Parathyroid adenoma (tissue), 2 donors: ENCODE measurements at regions not wholly inside any gene's neighbourhood (a gene's known extent, or its start where the extent isn't known, plus 50 kb on each side); places are given as distances from the start of the nearest gene placed in this dataset.
"Not testable (repeated sequence)": the region's sequence is repeated elsewhere in the genome, so short reads cannot be mapped to it uniquely, and the experiment has no call there.

Experiments
- H2AFZ ChIP-seq: fragments of 300-600 bp; sonication (generic); one replicate; pipeline ENCODE4 v1.7.0; 2017; ENCODE audit warnings: antibody characterized with exemption, mild to moderate bottlenecking
- H3K27ac ChIP-seq: fragments of 300-600 bp; sonication (generic); one replicate; pipeline ENCODE4 v1.7.0; 2017
- H3K27me3 ChIP-seq: fragments of 300-600 bp; sonication (generic); one replicate; pipeline ENCODE4 v1.7.0; 2017; ENCODE audit warnings: low read length; ENCODE audit not compliant: control insufficient read depth, insufficient read depth
- H3K36me3 ChIP-seq: fragments of 300-600 bp; sonication (generic); one replicate; pipeline ENCODE4 v1.7.0; 2017; ENCODE audit warnings: low read length; ENCODE audit not compliant: control insufficient read depth, insufficient read depth
- H3K4me1 ChIP-seq: fragments of 300-600 bp; sonication (generic); one replicate; pipeline ENCODE4 v1.7.0; 2017; ENCODE audit warnings: control low read depth
- H3K4me2 ChIP-seq: fragments of 300-600 bp; sonication (generic); one replicate; pipeline ENCODE4 v1.7.0; 2017; ENCODE audit warnings: low read length
- H3K4me3 ChIP-seq: fragments of 300-600 bp; sonication (generic); one replicate; pipeline ENCODE4 v1.7.0; 2017; ENCODE audit warnings: low read depth, low read length
- H3K79me2 ChIP-seq: fragments of 300-600 bp; sonication (generic); one replicate; pipeline ENCODE4 v1.7.0; 2017; ENCODE audit warnings: control low read depth
- H3K9ac ChIP-seq: fragments of 300-600 bp; sonication (generic); one replicate; pipeline ENCODE4 v1.7.0; 2017; ENCODE audit warnings: mild to moderate bottlenecking
- H3K9me3 ChIP-seq: fragments of 300-600 bp; sonication (generic); one replicate; pipeline ENCODE4 v1.7.0; 2017; ENCODE audit warnings: low read length; ENCODE audit not compliant: control insufficient read depth
- CTCF ChIP-seq: fragments of 300-600 bp; sonication (generic); IDR thresholded peaks from one replicate; pipeline ENCODE4 v1.7.0; 2017; ENCODE audit warnings: antibody characterized with exemption, mild to moderate bottlenecking
- donor health status: primary hyperparathyroidism.

- Histone ChIP-seq H3K4me1 (no peaks in the 10 kb centered on the region), H3K36me3 (no peaks in the 10 kb centered on the region), H3K79me2 (no peaks in the 10 kb centered on the region), H3K9me3 (no peaks in the 10 kb centered on the region), H3K27me3 (no peaks in the 10 kb centered on the region), H3K27ac (no peak overlapping the region), H3K4me2 (no peak overlapping the region), H2AFZ (no peak overlapping the region), H3K4me3 (no peak overlapping the region), H3K9ac (no peak overlapping the region)
- TF ChIP-seq CTCF, result no peak
Observed at GRCh38 chr7:65609131-65609530, 235.5 kb downstream of the ZNF92 start.

DNA sequence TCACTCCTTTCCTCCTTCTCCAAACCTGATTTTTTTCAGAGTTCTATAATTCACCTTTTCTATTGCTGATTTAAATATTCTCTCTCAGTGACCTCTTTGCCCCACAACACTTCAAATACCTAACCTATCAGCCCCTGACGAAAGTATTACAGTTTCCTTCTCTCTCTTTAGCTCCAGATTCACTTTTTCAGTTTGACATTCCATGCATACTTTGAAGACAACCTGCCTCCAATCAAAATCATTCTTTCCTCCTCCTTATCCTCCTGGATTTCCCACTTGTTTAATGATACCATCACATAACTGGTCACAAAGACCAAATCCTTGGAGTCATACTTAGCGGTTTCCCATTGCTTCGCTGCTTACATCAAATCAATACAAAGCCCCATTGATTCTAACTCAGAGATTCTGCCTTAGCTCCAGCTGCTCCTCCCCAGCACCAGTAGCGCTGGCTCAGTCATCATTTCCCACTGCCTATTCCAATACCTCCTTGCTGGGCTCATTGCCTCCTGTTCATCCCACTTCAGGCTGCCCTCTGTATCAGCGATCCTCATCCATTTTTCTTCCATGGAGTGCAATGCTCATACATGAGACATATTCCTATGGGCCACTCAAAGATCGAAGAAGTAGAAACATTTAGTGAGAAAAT lies 240.1 kb downstream of the ZNF92 start:
- not testable (repeated sequence) for H3K9ac ChIP-seq, H3K79me2 ChIP-seq, H3K27ac ChIP-seq, H3K27me3 ChIP-seq, H3K9me3 ChIP-seq, H3K4me3 ChIP-seq, H3K4me2 ChIP-seq, H2AFZ ChIP-seq, H3K4me1 ChIP-seq, H3K36me3 ChIP-seq

DNA sequence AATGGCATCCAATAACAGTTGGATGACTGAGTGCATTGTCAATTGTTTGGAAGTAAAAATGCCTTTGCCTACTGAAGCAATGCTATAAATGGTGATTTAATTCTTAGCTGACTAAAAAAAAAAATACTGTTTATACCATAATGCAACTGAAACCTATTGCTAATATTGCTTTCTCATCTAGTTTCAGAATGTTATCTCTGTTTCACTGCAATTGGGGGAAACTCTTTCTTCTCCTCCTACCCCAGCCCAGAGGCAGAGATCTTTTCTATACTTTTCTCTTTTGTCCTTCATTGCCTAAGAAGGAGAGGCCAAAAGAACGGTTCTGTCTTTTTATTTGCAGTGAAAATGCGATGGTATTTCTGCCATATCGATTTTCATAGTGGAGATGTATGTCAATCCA lies 242.5 kb downstream of the ZNF92 start:
- not testable (repeated sequence) for H3K36me3 ChIP-seq, H3K4me1 ChIP-seq, H3K27ac ChIP-seq, H2AFZ ChIP-seq, H3K27me3 ChIP-seq, H3K9ac ChIP-seq, H3K79me2 ChIP-seq, H3K4me2 ChIP-seq, H3K4me3 ChIP-seq, H3K9me3 ChIP-seq

DNA sequence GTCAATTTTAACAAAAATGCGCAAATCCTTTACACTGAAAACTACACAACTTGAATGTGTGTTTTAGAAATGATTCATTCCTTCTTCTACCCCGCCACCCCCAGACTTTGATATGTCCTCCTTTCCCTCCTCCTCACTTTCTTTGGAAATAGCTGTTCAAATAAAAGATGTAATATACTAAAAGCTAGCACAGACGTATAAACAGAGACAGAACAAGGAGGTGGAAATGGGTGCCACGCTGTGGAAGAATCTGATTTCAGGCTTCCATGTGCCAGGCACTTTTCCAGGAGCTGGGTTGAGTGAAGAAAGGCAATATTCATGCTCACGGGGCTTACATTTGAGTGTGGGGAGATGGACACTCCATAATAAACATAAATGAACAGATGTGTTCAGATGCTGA lies 246.6 kb downstream of the ZNF92 start:
- not testable (repeated sequence) for H3K4me3 ChIP-seq, H2AFZ ChIP-seq, H3K9me3 ChIP-seq, H3K27me3 ChIP-seq, H3K27ac ChIP-seq, H3K9ac ChIP-seq, H3K4me1 ChIP-seq, H3K36me3 ChIP-seq, H3K4me2 ChIP-seq, H3K79me2 ChIP-seq

DNA sequence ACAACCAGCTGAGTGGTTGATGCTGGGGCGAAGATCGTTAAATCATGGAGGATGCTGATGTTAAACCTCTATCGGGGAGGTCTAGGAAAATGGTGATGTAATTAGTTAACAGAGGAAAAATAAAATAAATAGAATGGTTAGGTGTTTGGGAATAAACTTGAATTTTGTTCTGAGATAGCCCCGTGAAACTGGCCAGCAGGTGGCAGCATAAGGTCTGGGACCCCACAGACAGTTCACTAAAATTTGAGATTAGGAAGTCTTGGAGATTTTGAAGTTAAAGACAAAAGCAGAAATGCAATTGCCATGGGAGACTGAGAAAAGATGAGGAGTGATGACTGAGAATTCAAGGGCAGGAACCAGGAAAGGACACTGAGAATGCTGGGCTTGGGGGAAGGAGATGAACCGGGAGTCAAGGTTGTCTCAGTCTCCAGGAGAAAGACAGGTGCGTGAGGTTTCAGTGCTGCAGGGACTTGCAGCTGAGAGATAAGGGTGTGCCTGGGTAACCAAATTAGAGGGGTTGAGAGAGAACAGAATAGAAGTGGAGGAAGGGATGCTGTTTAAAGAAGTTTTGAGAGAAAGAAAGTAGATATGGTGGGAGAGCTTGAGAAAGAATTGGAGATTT lies 248.0 kb downstream of the ZNF92 start:
- not testable (repeated sequence) for H3K27ac ChIP-seq, H3K27me3 ChIP-seq, H3K36me3 ChIP-seq, H3K9ac ChIP-seq, H3K4me1 ChIP-seq, H3K4me3 ChIP-seq, H3K9me3 ChIP-seq, H3K79me2 ChIP-seq, H3K4me2 ChIP-seq
- H2AFZ ChIP-seq, result peak overlapping the region; percentile 20
- peak; percentile 49 for TF ChIP-seq CTCF

- not testable (repeated sequence) for H3K79me2 ChIP-seq, H3K36me3 ChIP-seq, H3K9me3 ChIP-seq, H3K4me1 ChIP-seq, H3K4me3 ChIP-seq, H3K9ac ChIP-seq, H3K27ac ChIP-seq, H3K4me2 ChIP-seq, H3K27me3 ChIP-seq, H2AFZ ChIP-seq
Observed at GRCh38 chr7:65631236-65631635, 241.6 kb upstream of the VKORC1L1 start.

- not testable (repeated sequence) for H3K79me2 ChIP-seq, H3K9ac ChIP-seq, H3K4me1 ChIP-seq, H3K36me3 ChIP-seq, H3K4me3 ChIP-seq, H3K27ac ChIP-seq, H3K9me3 ChIP-seq, H3K27me3 ChIP-seq, H3K4me2 ChIP-seq, H2AFZ ChIP-seq
Observed at GRCh38 chr7:65633587-65634404, 239.1 kb upstream of the VKORC1L1 start.

GRCh38 chr7:65638918-65639317 lies 234.0 kb upstream of the VKORC1L1 start:
- H3K79me2 ChIP-seq, H2AFZ ChIP-seq, H3K27ac ChIP-seq, H3K9me3 ChIP-seq, H3K4me1 ChIP-seq, H3K4me3 ChIP-seq, H3K4me2 ChIP-seq, H3K36me3 ChIP-seq, H3K9ac ChIP-seq, H3K27me3 ChIP-seq: not testable (repeated sequence)

- H2AFZ ChIP-seq, H3K36me3 ChIP-seq, H3K9me3 ChIP-seq, H3K4me2 ChIP-seq, H3K27me3 ChIP-seq, H3K4me1 ChIP-seq, H3K4me3 ChIP-seq, H3K27ac ChIP-seq, H3K9ac ChIP-seq, H3K79me2 ChIP-seq: not testable (repeated sequence)
Observed at GRCh38 chr7:65639717-65640116, 233.2 kb upstream of the VKORC1L1 start.
